NCI-H345 (cell line): ENCODE measurements at regions not wholly inside any gene's neighbourhood (a gene's known extent, or its start where the extent isn't known, plus 50 kb on each side); places are given as distances from the start of the nearest gene placed in this dataset.

Experiments used
- DNase-seq: peaks from one replicate; lab custom pipeline; 2025; lab: John Stamatoyannopoulos, UW

- no peak for DNase-seq
Measured at GRCh38 chr4:167702391-167702790, 389.9 kb upstream of the ANXA10 start.

DNA sequence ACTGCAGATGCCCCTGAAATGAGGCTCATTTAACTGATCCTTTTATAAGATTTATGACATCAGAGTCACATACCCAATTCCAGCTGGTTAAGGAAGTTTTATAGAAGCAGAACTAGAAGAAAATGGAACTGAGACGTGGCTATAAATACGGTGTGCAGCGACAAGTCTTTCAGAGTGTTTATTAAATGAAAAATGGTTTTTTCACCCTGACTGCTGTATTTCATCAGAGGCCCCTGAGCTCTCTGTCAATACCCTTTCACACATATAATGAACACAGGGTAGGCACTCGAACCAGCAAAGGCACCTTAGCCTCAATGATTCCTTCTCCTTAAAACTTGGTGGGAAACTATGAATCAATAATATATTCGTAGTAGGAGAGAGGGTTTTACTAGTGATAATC is 380.8 kb upstream of the ANXA10 start:
- DNase-seq, result no peak

DNA sequence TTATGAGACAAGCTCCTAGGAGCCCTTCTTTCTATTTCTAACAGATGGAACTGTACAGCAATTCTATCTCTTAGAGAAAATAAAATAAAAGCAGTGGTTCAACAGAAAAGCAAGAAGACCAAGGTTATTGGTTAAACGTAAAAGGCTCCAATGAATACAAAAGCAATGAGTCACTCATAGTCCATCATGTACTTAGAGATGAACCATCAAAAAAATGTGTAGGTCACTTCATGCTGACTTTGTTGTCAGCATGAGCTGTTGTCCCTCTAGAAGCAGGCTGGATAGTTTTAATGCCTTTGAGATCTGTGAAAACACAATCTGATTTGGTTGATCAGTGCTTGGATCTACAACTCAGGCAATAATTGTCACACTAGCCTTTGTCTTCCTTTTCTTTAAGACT is 378.6 kb upstream of the ANXA10 start:
- no peak for DNase-seq

DNA sequence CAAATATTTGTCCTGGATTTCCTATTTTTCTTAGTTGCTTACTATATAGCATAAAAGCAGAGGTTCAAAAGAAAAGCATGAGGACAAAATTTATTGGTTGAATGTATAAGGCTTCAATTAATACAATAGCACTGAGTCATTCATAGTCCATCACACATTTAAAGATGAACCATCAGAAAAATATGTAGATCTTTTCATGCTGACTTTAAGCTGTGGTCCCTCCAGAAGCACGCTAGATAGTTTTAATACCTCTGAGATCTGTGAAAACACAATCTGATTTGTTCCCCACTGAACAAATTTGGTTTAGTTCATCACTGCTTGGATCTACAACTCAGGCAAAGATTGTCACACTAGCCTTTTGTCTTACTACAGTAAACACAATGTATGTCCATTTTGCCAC is 377.2 kb upstream of the ANXA10 start:
- DNase-seq, result no peak

GRCh38 chr4:167717495-167717894 is 374.8 kb upstream of the ANXA10 start:
- no peak for DNase-seq

DNA sequence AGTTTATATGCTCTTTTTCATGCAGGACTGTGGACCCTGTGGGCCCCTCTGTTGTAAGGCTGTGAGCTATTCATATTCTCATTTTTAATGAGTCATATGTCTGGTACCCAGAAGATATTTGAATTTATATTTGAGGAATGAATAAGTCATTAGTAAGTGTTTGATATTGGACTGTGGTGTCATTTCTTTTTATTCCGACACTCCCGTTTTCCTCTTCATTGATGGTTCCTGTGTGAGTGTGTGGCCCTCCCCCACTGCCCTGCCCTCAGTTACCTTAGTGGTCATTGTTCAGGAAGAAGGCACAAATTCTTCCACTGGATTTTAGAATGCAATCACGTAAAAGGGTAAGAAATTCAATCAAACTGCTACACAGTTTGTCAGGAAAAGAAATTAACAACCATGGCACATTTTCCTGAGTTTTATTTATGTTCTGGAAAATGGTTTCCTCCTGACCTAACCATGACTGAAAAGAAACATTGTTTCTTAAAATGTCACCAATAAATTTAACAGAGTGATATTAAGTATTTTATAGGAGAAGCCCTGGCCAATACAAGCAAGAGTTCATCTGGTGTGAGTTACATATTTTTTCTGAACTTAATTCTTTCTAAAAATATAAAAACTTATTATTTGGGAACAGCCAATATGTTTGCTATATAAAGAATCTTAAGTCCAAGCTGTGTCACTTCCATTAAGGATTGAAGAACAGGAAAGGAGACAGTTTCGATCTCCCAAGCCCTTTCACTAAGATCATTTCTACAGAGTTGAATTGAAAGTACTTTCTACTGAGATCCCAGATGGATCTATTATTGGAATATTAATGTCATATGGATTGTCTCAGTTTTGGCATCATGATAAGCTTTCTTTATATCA is 370.5 kb upstream of the ANXA10 start:
- no peak for DNase-seq

DNA sequence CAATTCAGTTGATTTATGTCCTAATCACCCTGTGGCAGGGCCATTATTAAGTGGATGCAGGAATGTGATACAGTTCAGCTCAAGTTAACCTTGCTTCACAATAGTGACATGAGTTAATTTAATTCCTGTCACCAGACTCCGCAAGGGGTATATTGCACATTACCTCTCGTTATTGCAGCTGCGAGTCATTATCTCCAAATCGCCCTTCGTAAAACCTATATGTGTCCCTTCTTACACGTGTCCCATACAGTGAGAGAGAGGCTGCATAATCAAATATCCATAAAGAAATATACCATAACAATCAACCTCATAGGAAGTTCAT is 369.9 kb upstream of the ANXA10 start:
- no peak for DNase-seq

DNA sequence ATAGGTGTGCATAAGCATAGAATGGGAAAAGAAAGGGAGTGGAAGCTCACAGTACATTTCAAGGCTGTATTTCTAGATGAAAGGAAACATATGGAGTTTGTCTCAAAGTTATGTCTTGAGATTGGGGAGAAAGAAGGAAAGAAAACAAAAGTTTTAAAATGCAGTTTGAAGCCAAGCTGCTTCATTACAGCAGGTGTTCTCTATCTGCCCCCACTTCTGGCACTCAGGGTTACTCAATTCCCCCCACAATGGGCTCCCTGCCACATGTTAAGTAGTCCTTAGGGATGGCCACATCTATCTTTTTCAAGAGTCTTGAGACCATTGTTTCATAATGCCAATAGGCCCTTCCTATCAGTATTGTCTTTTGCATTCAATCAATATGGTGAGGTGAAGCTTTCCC is 367.4 kb upstream of the ANXA10 start:
- DNase-seq, result no peak

GRCh38 chr4:167730769-167731168 is 361.6 kb upstream of the ANXA10 start:
- no peak for DNase-seq

GRCh38 chr4:167745024-167745687 is 347.2 kb upstream of the ANXA10 start:
- no peak for DNase-seq

DNA sequence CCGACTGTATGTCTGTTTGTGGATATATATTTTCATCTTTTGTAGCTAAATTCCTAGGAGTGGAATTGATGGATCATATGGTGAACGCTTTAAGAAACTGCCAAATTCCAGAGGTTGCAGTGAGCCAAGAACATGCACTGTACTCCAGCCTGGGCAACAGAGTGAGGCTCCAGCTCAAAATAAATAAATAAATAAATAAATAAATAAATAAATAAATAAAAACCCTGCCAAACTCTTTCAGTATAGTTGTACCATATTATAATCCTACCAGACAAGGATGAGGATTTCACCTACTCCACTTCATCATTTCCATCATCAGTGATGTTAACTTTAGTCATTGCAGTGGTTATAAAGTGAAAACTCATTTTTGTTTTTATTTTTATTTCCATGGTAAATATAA is 325.1 kb upstream of the ANXA10 start:
- no peak for DNase-seq

- no peak for DNase-seq
Measured at GRCh38 chr4:167774646-167775045, 317.7 kb upstream of the ANXA10 start.

DNA sequence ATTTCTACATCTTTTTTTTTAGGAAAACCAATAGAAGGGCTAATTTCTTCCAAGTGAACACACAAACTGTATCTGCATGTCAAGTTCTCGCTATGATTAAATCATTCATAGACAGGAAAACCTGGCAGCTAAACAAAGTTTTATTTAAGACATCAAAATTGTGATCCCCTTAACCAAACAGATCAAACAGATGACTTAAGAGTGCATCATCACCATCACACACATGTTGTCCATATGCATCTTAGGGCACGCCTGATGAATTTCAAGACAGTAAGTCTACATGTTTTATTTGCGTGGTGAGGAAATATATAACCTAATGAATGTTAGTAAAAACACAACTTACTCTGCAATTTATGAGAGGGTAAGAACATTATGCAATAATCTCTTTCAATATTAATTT is 317.0 kb upstream of the ANXA10 start:
- no peak for DNase-seq

DNA sequence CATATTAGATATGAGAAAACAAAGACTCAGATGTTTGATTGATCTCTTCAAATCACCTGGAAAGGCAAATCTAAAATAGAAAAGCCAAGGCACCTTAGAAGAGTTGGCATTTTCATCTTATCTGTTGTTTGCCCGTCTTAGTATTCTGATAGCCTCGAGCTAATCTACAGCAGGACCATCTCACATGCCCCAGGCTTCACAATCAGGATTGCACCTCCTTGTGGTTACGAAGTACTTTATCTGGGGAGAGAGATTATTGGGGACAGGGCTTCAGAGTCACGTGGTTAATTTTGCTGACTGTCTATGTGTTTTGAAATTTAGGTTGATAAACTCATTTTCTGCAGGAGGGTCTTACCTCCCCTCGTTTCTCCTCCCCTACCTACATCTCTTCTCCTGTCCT is 313.1 kb upstream of the ANXA10 start:
- DNase-seq, result no peak

DNA sequence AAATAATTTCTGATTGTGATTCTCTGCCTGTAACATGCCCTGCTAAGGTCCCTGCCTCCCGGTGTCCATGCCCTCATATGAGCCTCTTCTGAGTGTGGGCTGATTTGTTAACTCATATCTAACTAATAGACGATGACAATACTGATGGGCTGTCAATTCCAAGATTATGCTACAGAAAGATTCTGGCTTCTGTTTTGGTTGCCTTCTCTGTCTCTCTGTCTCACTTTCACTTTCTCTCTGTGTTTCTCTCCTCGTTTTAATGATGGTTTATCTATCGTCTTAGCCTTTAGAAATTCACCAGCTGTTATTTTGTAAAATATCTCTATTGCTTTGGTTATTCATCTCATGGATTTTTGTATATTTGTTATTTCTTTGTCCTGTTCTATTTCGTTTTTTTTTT is 312.5 kb upstream of the ANXA10 start:
- DNase-seq, result no peak

GRCh38 chr4:167784826-167785225 is 307.5 kb upstream of the ANXA10 start:
- no peak for DNase-seq

DNA sequence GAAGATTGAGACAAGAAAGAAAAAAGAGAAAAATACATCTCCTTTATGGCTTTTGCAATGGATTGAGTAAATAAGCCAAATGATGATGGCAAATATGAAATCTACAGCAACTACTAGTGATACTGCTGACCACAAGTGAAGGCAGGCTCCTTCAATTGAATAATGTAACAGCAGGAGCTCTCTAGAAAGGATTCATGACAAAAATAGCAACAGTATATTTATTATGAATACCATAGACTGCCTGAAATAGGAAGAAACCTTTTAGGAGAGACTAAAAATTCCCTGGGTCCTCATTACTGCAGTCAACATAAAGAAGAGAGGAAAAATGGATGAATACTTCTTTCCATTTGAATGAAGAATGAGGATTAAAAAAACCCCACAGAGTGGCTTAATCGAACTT is 306.8 kb upstream of the ANXA10 start:
- DNase-seq, result no peak

DNA sequence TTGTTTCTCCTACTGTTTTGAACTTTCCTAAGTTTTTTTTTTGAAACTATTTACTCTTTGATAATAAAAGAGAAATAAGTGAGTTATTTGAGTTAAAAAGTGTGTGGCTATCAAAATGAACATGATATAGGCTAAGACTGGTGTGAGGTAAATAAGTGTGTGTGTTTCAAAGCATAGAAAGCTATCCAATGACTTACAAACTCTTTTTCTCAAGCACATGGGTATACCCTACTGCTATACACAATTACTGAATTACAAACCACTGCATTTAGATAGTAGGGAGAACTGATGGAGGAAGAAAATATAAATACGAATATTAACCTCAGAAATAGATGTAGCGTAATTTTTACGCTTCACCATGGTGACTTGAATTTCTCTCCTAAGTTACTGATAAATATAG is 305.8 kb upstream of the ANXA10 start:
- DNase-seq, result no peak

GRCh38 chr4:167787231-167787630 is 305.1 kb upstream of the ANXA10 start:
- DNase-seq, result no peak

DNA sequence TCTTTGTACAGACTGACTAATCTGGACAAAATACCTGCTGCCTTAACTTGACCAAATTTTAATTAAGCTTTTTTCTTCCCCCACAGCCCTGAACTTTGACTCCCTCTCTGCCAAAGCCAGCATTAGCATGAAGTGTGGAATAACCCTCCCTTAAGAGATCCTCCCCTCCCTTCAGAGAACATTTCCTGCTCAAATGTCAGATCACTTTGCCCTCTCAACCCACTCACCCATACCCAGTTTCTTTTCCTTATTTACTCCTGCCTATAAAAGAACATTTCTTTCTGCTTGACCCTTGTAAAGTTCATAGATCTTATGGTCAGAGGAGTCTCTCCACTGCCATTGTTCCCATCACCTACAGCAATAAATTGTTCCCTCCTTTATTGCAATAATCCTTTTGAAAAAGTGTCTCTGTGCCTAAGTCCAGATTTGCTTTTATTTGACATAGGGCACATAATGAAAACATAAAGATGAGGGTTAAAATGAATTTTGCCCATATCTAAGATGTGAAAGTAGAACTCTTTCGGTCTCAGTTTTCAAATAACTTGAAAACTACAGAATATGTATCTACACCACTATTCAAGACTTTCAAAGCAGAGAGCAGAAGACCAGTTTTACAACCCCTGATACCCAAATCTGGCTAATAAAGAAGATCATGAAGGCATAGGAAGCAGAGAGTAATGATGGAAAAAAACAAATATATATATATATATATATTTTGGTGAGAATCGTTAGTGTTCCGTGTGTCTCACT is 289.7 kb upstream of the ANXA10 start:
- no peak for DNase-seq

GRCh38 chr4:167811958-167812357 is 280.4 kb upstream of the ANXA10 start:
- no peak for DNase-seq

GRCh38 chr4:167826281-167826680 is 266.1 kb upstream of the ANXA10 start:
- no peak for DNase-seq

DNA sequence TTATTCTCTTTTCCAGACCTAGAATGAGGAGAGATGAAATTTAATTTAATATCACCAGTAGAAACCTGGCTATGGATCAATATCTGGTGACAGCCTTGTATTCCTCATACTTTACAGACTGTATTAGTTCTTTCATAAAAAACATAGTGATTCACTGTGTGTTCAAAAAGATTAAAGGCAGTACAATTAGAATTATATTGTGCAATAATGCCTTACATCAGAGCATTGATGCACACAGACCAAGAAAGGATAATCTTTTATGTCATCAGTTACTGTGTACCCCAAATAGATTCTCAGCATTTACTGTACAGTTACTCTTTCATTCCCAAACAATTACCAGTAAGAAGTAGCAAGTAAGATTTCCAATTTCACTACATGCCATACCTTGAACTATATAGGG is 260.5 kb upstream of the ANXA10 start:
- DNase-seq, result no peak
